GM18868 (cell line): ENCODE measurements at regions not wholly inside any gene's neighbourhood (a gene's known extent, or its start where the extent isn't known, plus 50 kb on each side); places are given as distances from the start of the nearest gene placed in this dataset.

Source experiments
- ATAC-seq: cut with Tn5 transposase; IDR thresholded peaks from one replicate; pipeline ENCODE4 v1.9.1; 2021; ENCODE audit warnings: mild to moderate bottlenecking, moderate library complexity; ENCODE audit not compliant: unreplicated experiment

- no peak for ATAC-seq
Measured at GRCh38 chr12:75908961-75909605, 122.5 kb downstream of the PHLDA1 start.

- ATAC-seq: no peak
Measured at GRCh38 chr12:75905922-75906321, 125.7 kb downstream of the PHLDA1 start.

GRCh38 chr12:75900781-75901254 is 130.8 kb downstream of the PHLDA1 start:
- no peak for ATAC-seq

GRCh38 chr12:75900226-75900625 is 131.3 kb downstream of the PHLDA1 start:
- no peak for ATAC-seq

GRCh38 chr12:75894965-75895754 is 136.4 kb downstream of the PHLDA1 start:
- ATAC-seq: no peak

GRCh38 chr12:75893765-75894164 is 137.8 kb downstream of the PHLDA1 start:
- no peak for ATAC-seq

- ATAC-seq: no peak
Measured at GRCh38 chr12:75892731-75893408, 138.7 kb downstream of the PHLDA1 start.

GRCh38 chr12:75891072-75891471 is 140.5 kb downstream of the PHLDA1 start:
- no peak for ATAC-seq

- ATAC-seq: no peak
Measured at GRCh38 chr12:75890660-75891059, 140.9 kb downstream of the PHLDA1 start.

- no peak for ATAC-seq
Measured at GRCh38 chr12:75890141-75890540, 141.4 kb downstream of the PHLDA1 start.

- ATAC-seq: no peak
Measured at GRCh38 chr12:75888874-75889613, 142.5 kb downstream of the PHLDA1 start.

- ATAC-seq: no peak
Measured at GRCh38 chr12:75888399-75888798, 143.2 kb downstream of the PHLDA1 start.

GRCh38 chr12:75887979-75888378 is 143.6 kb downstream of the PHLDA1 start:
- no peak for ATAC-seq

GRCh38 chr12:75884465-75884985 is 147.1 kb downstream of the PHLDA1 start:
- no peak for ATAC-seq

- ATAC-seq: no peak
Measured at GRCh38 chr12:75883241-75883640, 148.3 kb downstream of the PHLDA1 start.

GRCh38 chr12:75882421-75882820 is 149.2 kb downstream of the PHLDA1 start:
- no peak for ATAC-seq

- ATAC-seq: no peak
Measured at GRCh38 chr12:75881920-75882319, 149.7 kb downstream of the PHLDA1 start.

- no peak for ATAC-seq
Measured at GRCh38 chr12:75877763-75878621, 153.6 kb downstream of the PHLDA1 start.

- ATAC-seq: no peak
Measured at GRCh38 chr12:75876832-75877762, 154.5 kb downstream of the PHLDA1 start.
